H9 (cell line): ENCODE measurements at regions not wholly inside any gene's neighbourhood (a gene's known extent, or its start where the extent isn't known, plus 50 kb on each side); places are given as distances from the start of the nearest gene placed in this dataset.

Experiments
- DNase-seq: peaks from one replicate; pipeline ENCODE4 v3.0.0-alpha.2; 2017
- H2AFZ ChIP-seq: one replicate; pipeline ENCODE4 v1.6.1; 2013; ENCODE audit warnings: mild to moderate bottlenecking, low read length, control low read depth, moderate library complexity
- H2AK5ac ChIP-seq: 2 replicates; pipeline ENCODE4 v1.6.1; 2013; ENCODE audit warnings: low read length, control low read depth, mixed read lengths; ENCODE audit not compliant: insufficient read length
- H2BK120ac ChIP-seq: one replicate; pipeline ENCODE4 v1.6.1; 2013; ENCODE audit warnings: low read depth, mild to moderate bottlenecking, low read length, control low read depth, inconsistent platforms; ENCODE audit not compliant: poor library complexity, severe bottlenecking
- H2BK12ac ChIP-seq: 2 replicates; pipeline ENCODE4 v1.6.1; 2013; ENCODE audit warnings: low read length, control low read depth, mixed read lengths, low read depth; ENCODE audit not compliant: insufficient read length
- H2BK15ac ChIP-seq: 2 replicates; pipeline ENCODE4 v1.6.1; 2013; ENCODE audit warnings: low read depth, low read length, control low read depth
- H2BK20ac ChIP-seq: one replicate; pipeline ENCODE4 v1.6.1; 2013; ENCODE audit warnings: low read depth, mild to moderate bottlenecking, low read length, control low read depth, inconsistent platforms; ENCODE audit not compliant: poor library complexity, severe bottlenecking
- H2BK5ac ChIP-seq: 2 replicates; pipeline ENCODE4 v1.6.1; 2013; ENCODE audit warnings: low read length, control low read depth, mixed read lengths; ENCODE audit not compliant: insufficient read length
- H3K14ac ChIP-seq: 2 replicates; pipeline ENCODE4 v1.6.1; 2013; ENCODE audit warnings: low read length, control low read depth; ENCODE audit not compliant: insufficient read depth
- H3K18ac ChIP-seq: 2 replicates; pipeline ENCODE4 v1.6.1; 2013; ENCODE audit warnings: low read depth, mild to moderate bottlenecking, mixed read lengths, low read length, control low read depth; ENCODE audit not compliant: insufficient read length
- H3K23ac ChIP-seq: 2 replicates; pipeline ENCODE4 v1.6.1; 2013; ENCODE audit warnings: low read length, control low read depth, mixed read lengths, low read depth; ENCODE audit not compliant: insufficient read length
- H3K23me2 ChIP-seq: 2 replicates; pipeline ENCODE4 v1.6.1; 2013; ENCODE audit warnings: low read depth, mild to moderate bottlenecking, mixed read lengths, low read length, control low read depth; ENCODE audit not compliant: insufficient read length, poor library complexity, severe bottlenecking
- H3K27ac ChIP-seq: 2 replicates; pipeline ENCODE4 v1.5.1; 2013; ENCODE audit warnings: low read length, control low read depth, mixed read lengths, low read depth; ENCODE audit not compliant: insufficient read length
- H3K27me3 ChIP-seq: 2 replicates; pipeline ENCODE4 v1.6.1; 2013; ENCODE audit warnings: low read length, control low read depth, inconsistent platforms; ENCODE audit not compliant: insufficient read depth
- H3K4ac ChIP-seq: 2 replicates; pipeline ENCODE4 v1.6.1; 2013; ENCODE audit warnings: low read depth, mild to moderate bottlenecking, control low read depth, inconsistent platforms, low read length, moderate library complexity
- H3K4me1 ChIP-seq: 2 replicates; pipeline ENCODE4 v1.6.1; 2013; ENCODE audit warnings: low read length, control low read depth, inconsistent platforms; ENCODE audit not compliant: insufficient read depth
- H3K4me2 ChIP-seq: 2 replicates; pipeline ENCODE4 v1.6.1; 2013; ENCODE audit warnings: low read length, control low read depth, mixed read lengths; ENCODE audit not compliant: insufficient read length, insufficient read depth
- H3K56ac ChIP-seq: 2 replicates; pipeline ENCODE4 v1.6.1; 2013; ENCODE audit warnings: low read depth, mild to moderate bottlenecking, mixed read lengths, low read length, control low read depth; ENCODE audit not compliant: insufficient read length
- H3K79me1 ChIP-seq: 2 replicates; pipeline ENCODE4 v1.6.1; 2013; ENCODE audit warnings: low read depth, mild to moderate bottlenecking, moderate library complexity, low read length, control low read depth, inconsistent platforms; ENCODE audit not compliant: insufficient read depth, poor library complexity, severe bottlenecking
- H3K79me2 ChIP-seq: 2 replicates; pipeline ENCODE4 v1.6.1; 2013; ENCODE audit warnings: low read length, control low read depth, inconsistent platforms; ENCODE audit not compliant: insufficient read depth
- H3K9ac ChIP-seq: 2 replicates; pipeline ENCODE4 v1.6.1; 2013; ENCODE audit warnings: low read length, control low read depth, mixed read lengths; ENCODE audit not compliant: insufficient read length; ENCODE audit errors: extremely low read depth
- H3K9me3 ChIP-seq: one replicate; pipeline ENCODE4 v1.6.1; 2013; ENCODE audit warnings: low read depth, low read length, inconsistent platforms; ENCODE audit not compliant: control insufficient read depth
- H3T11ph ChIP-seq: one replicate; pipeline ENCODE4 v1.6.1; 2013; ENCODE audit warnings: mild to moderate bottlenecking, low read length, control low read depth, inconsistent platforms
- H4K20me1 ChIP-seq: one replicate; pipeline ENCODE4 v1.6.1; 2013; ENCODE audit not compliant: control insufficient read depth, insufficient read length, insufficient read depth
- H4K5ac ChIP-seq: 2 replicates; pipeline ENCODE4 v1.6.1; 2013; ENCODE audit warnings: low read depth, mild to moderate bottlenecking, mixed read lengths, low read length, control low read depth; ENCODE audit not compliant: insufficient read length
- H4K8ac ChIP-seq: replicated peaks from 2 replicates; pipeline ENCODE4 v1.6.1; 2013; ENCODE audit warnings: low read length, control low read depth, mixed read lengths, low read depth; ENCODE audit not compliant: insufficient read length
- H4K91ac ChIP-seq: 2 replicates; pipeline ENCODE4 v1.6.1; 2013; ENCODE audit warnings: low read depth, mild to moderate bottlenecking, moderate library complexity, mixed read lengths, low read length, control low read depth; ENCODE audit not compliant: insufficient read length
- H3K27ac Mint-ChIP-seq, 3 experiments: 2 replicates in 2 of 3; 3 replicates in 1 of 3; pipeline ENCODE4 v1.8.0; 2020 to 2021; ENCODE audit warnings: mixed read lengths in 3 of 3, mild to moderate bottlenecking in 1 of 3, moderate library complexity in 1 of 3
- H3K27me3 Mint-ChIP-seq: 2 replicates; pipeline ENCODE4 v1.8.0; 2021; ENCODE audit warnings: low read depth, mild to moderate bottlenecking, moderate library complexity, mixed read lengths
- H3K36me3 Mint-ChIP-seq, 3 experiments: 2 replicates in 2 of 3; 3 replicates in 1 of 3; pipeline ENCODE4 v1.8.0; 2020 to 2021; ENCODE audit warnings: low read depth in 3 of 3, mixed read lengths in 3 of 3; ENCODE audit not compliant: insufficient read depth in 1 of 3
- H3K4me1 Mint-ChIP-seq, 2 experiments: 2 replicates each; pipeline ENCODE4 v1.8.0; 2020; ENCODE audit warnings: mixed read lengths in 2 of 2
- H3K4me3 Mint-ChIP-seq, 2 experiments: 2 replicates in 1 of 2; 3 replicates in 1 of 2; pipeline ENCODE4 v1.8.0; 2020 to 2021; ENCODE audit warnings: mild to moderate bottlenecking in 2 of 2, mixed read lengths in 2 of 2, moderate library complexity in 1 of 2
- H3K9me3 Mint-ChIP-seq, 2 experiments: 2 replicates in 1 of 2; 3 replicates in 1 of 2; pipeline ENCODE4 v1.8.0; 2020; ENCODE audit warnings: mild to moderate bottlenecking in 2 of 2, mixed read lengths in 2 of 2, moderate library complexity in 1 of 2
- WGBS: extraction: QIAGEN DNeasy Blood & Tissue Kit; methylation state at CpG from one replicate; pipeline ENCODE4 v1.1.7; 2013; ENCODE audit warnings: missing lambda C conversion rate, low lambda C conversion rate, mixed read lengths; ENCODE audit not compliant: insufficient read length; ENCODE audit errors: extremely low coverage; 5-methylcytosine and 5-hydroxymethylcytosine counted together
- TF ChIP-seq, protein P1 (sequence below): fragments of 200-600 bp; sonication (generic); conservative IDR thresholded peaks from 3 replicates; pipeline ENCODE4 v1.8.0; 2021; ENCODE audit warnings: antibody characterized with exemption, mild to moderate bottlenecking

GRCh38 chr20:10758446-10758845, 84.6 kb upstream of the JAG1 start:
- Histone ChIP-seq H2BK12ac (no peak overlapping the region), H2BK15ac (no peak overlapping the region), H3K14ac (no peak overlapping the region), H3K23me2 (no peaks in the 10 kb centered on the region), H3K4me2 (no peak overlapping the region), H2BK5ac (no peak overlapping the region), H3K27me3 (no peaks in the 10 kb centered on the region), H2BK20ac (no peak overlapping the region), H3K9me3 (no peaks in the 10 kb centered on the region), H4K20me1 (no peaks in the 10 kb centered on the region), H2BK120ac (no peak overlapping the region), H2AK5ac (no peak overlapping the region), H3K4ac (no peak overlapping the region), H4K91ac (no peak overlapping the region), H4K5ac (no peak overlapping the region), H3K9ac (no peak overlapping the region), H3K79me2 (no peaks in the 10 kb centered on the region), H3K18ac (no peak overlapping the region), H3K23ac (no peak overlapping the region), H3K4me1 (no peaks in the 10 kb centered on the region; the same call in 1 of the 2 replicates), H3K27ac (no peak overlapping the region), H3T11ph (no peak overlapping the region), H4K8ac (no peak overlapping the region), H3K79me1 (no peaks in the 10 kb centered on the region), H3K56ac (no peak overlapping the region), H2AFZ (no peak overlapping the region)
- Mint-ChIP-seq H3K27me3 (peaks cover 2% of the 10 kb centered on the region), H3K27ac (no peak overlapping the region), H3K36me3 (no peaks in the 10 kb centered on the region), H3K9me3 (no peaks in the 10 kb centered on the region), H3K4me1 (peaks cover 11 to 14% of the 10 kb centered on the region in 2 experiments), H3K4me3 (no peak overlapping the region)
- WGBS = no CpG with 5 or more reads among the region's 4 CpGs
- no peak for DNase-seq
- TF ChIP-seq, protein P1, sequence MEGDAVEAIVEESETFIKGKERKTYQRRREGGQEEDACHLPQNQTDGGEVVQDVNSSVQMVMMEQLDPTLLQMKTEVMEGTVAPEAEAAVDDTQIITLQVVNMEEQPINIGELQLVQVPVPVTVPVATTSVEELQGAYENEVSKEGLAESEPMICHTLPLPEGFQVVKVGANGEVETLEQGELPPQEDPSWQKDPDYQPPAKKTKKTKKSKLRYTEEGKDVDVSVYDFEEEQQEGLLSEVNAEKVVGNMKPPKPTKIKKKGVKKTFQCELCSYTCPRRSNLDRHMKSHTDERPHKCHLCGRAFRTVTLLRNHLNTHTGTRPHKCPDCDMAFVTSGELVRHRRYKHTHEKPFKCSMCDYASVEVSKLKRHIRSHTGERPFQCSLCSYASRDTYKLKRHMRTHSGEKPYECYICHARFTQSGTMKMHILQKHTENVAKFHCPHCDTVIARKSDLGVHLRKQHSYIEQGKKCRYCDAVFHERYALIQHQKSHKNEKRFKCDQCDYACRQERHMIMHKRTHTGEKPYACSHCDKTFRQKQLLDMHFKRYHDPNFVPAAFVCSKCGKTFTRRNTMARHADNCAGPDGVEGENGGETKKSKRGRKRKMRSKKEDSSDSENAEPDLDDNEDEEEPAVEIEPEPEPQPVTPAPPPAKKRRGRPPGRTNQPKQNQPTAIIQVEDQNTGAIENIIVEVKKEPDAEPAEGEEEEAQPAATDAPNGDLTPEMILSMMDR = no peak
